CD14-positive monocyte (primary cell): ENCODE measurements at regions not wholly inside any gene's neighbourhood (a gene's known extent, or its start where the extent isn't known, plus 50 kb on each side); places are given as distances from the start of the nearest gene placed in this dataset.

ENCODE experiments used
- DNase-seq, 3 donors: peaks; one replicate each; pipeline ENCODE4 v3.0.0-alpha.2; 2011 to 2022
- H2AFZ ChIP-seq: 2 replicates; pipeline ENCODE4 v1.6.0; 2012; ENCODE audit warnings: mild to moderate bottlenecking, low read depth, low read length, inconsistent platforms; ENCODE audit not compliant: insufficient read depth, poor library complexity, severe bottlenecking
- H3K27ac ChIP-seq, 2 donors: 1 replicate in 1 of 2; 2 replicates in 1 of 2; pipeline ENCODE4 v1.5.1; 2012 to 2013; ENCODE audit warnings: low read length in 2 of 2, control low read depth in 1 of 2, inconsistent platforms in 1 of 2, low read depth in 1 of 2, mild to moderate bottlenecking in 1 of 2
- H3K27me3 ChIP-seq, 2 donors: one replicate each; pipeline versions ENCODE4 v1.6.0 to v1.6.1; 2011 to 2013; ENCODE audit warnings: low read length in 2 of 2; ENCODE audit not compliant: control insufficient read depth in 2 of 2, insufficient read depth in 2 of 2
- H3K36me3 ChIP-seq, 2 donors: replicated peaks in 1 of 2; 1 replicate in 1 of 2; 2 replicates in 1 of 2; pipeline versions ENCODE4 v1.5.1 to v1.6.1; 2012 to 2013; ENCODE audit warnings: low read length in 2 of 2, control low read depth in 1 of 2, inconsistent platforms in 1 of 2, mild to moderate bottlenecking in 1 of 2; ENCODE audit not compliant: insufficient read depth in 2 of 2, control insufficient read depth in 1 of 2
- H3K4me1 ChIP-seq, 2 donors: 1 replicate in 1 of 2; 2 replicates in 1 of 2; pipeline versions ENCODE4 v1.5.1 to v1.6.1; 2012 to 2013; ENCODE audit warnings: low read length in 2 of 2, control low read depth in 1 of 2, inconsistent platforms in 1 of 2, mild to moderate bottlenecking in 1 of 2, moderate library complexity in 1 of 2; ENCODE audit not compliant: insufficient read depth in 2 of 2, control insufficient read depth in 1 of 2
- H3K4me2 ChIP-seq: replicated peaks from 2 replicates; pipeline ENCODE3; 2012; ENCODE audit warnings: low read length, moderate library complexity, mild to moderate bottlenecking; ENCODE audit not compliant: poor library complexity, severe bottlenecking; ENCODE audit errors: extremely low read depth
- H3K4me3 ChIP-seq, 3 experiments: fragments of 200-600 bp in 1 of 3; sonication (generic) in 1 of 3; replicated peaks in 1 of 3; 1 replicate in 2 of 3; 2 replicates in 1 of 3; pipeline ENCODE4 v1.5.1; 2011 to 2013; ENCODE audit warnings: low read length in 3 of 3, mild to moderate bottlenecking in 3 of 3, control low read depth in 2 of 3, low read depth in 2 of 3, inconsistent platforms in 1 of 3, moderate library complexity in 1 of 3
- H3K79me2 ChIP-seq: 2 replicates; pipeline ENCODE4 v1.6.0; 2012; ENCODE audit warnings: mild to moderate bottlenecking, control low read depth, inconsistent platforms, low read length, moderate library complexity; ENCODE audit not compliant: insufficient read depth
- H3K9ac ChIP-seq: 2 replicates; pipeline ENCODE4 v1.6.0; 2017; ENCODE audit warnings: low read length, mild to moderate bottlenecking; ENCODE audit not compliant: insufficient read depth, poor library complexity, severe bottlenecking
- H3K9me3 ChIP-seq, 2 donors: replicated peaks in 1 of 2; 1 replicate in 1 of 2; 2 replicates in 1 of 2; pipeline versions ENCODE4 v1.5.1 to v1.6.1; 2012 to 2013; ENCODE audit warnings: low read length in 2 of 2, control low read depth in 1 of 2; ENCODE audit not compliant: control insufficient read depth in 1 of 2, insufficient read depth in 1 of 2
- H4K20me1 ChIP-seq: 2 replicates; pipeline ENCODE4 v1.6.0; 2012; ENCODE audit warnings: mild to moderate bottlenecking, low read length, control low read depth, moderate library complexity; ENCODE audit not compliant: insufficient read depth
- H3K27ac Mint-ChIP-seq, 7 donors: one replicate each; pipeline ENCODE4 v1.8.0; 2020; ENCODE audit warnings: mild to moderate bottlenecking in 7 of 7, mixed read lengths in 7 of 7, moderate library complexity in 6 of 7, inconsistent platforms in 2 of 7
- H3K27me3 Mint-ChIP-seq, 3 donors: one replicate each; pipeline ENCODE4 v1.8.0; 2021 to 2022; ENCODE audit warnings: low read depth in 3 of 3, mild to moderate bottlenecking in 3 of 3, mixed read lengths in 3 of 3, moderate library complexity in 3 of 3, inconsistent platforms in 1 of 3
- H3K36me3 Mint-ChIP-seq, 2 donors: one replicate each; pipeline ENCODE4 v1.8.0; 2020; ENCODE audit warnings: mixed read lengths in 2 of 2, inconsistent platforms in 1 of 2, mild to moderate bottlenecking in 1 of 2
- H3K4me1 Mint-ChIP-seq: one replicate; pipeline ENCODE4 v1.8.0; 2020; ENCODE audit warnings: mild to moderate bottlenecking, mixed read lengths
- H3K4me3 Mint-ChIP-seq, 2 donors: one replicate each; pipeline ENCODE4 v1.8.0; 2020; ENCODE audit warnings: mild to moderate bottlenecking in 2 of 2, mixed read lengths in 2 of 2, moderate library complexity in 1 of 2
- H3K9me3 Mint-ChIP-seq, 7 donors: one replicate each; pipeline ENCODE4 v1.8.0; 2020 to 2022; ENCODE audit warnings: mixed read lengths in 7 of 7, mild to moderate bottlenecking in 6 of 7, moderate library complexity in 6 of 7, inconsistent platforms in 2 of 7
- WGBS: methylation state at CpG from one replicate; pipeline ENCODE4 v1.1.5; 2013; ENCODE audit warnings: missing lambda C conversion rate; ENCODE audit not compliant: insufficient coverage; 5-methylcytosine and 5-hydroxymethylcytosine counted together
- intact Hi-C, 2 donors: fragments of 100-400 bp; cut with micrococcal nuclease; formaldehyde crosslinking; loops; one replicate each; pipeline versions ENCODE4 v1.15.0 to v1.15.1; 2023
- TF ChIP-seq, protein P1 (sequence below): fragments of 200-600 bp; IDR thresholded peaks from one replicate; pipeline ENCODE4 v1.8.0; 2022; ENCODE audit warnings: antibody characterized with exemption, mild to moderate bottlenecking

DNA sequence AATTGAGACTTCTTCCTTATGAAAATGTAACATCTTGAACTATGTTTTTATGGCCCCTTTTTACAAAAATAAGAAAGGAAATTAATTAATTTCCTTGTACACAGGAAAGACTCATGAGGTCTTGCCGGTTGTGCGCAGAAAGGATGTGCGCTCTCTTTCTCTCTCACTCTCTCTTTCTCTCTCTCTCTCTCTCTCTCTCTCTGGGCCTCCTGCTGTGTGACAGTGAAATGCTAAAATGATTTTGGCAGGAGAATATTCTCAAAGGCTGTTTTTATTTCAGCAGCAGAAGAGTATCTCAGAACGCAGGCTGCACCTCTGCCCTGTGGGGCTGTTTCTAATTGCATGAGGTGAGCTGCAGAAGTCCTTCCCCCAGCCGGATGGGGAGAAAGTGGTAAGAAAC lies 349.0 kb downstream of the MID1IP1 start:
- Mint-ChIP-seq H3K27ac (peak overlapping the region in 1 of 7 donors; percentile 68), H3K4me3 (no peak overlapping the region), H3K27me3 (peaks cover 0 to 6% (median 3%) of the 10 kb centered on the region in 3 donors), H3K9me3 (no peaks in the 10 kb centered on the region), H3K4me1 (peaks cover 22% of the 10 kb centered on the region), H3K36me3 (no peaks in the 10 kb centered on the region)
- Histone ChIP-seq H3K79me2 (no peaks in the 10 kb centered on the region), H3K4me2 (no peak overlapping the region), H3K4me3 (no peak overlapping the region), H3K27me3 (no peaks in the 10 kb centered on the region), H3K36me3 (no peaks in the 10 kb centered on the region), H3K9me3 (no peaks in the 10 kb centered on the region), H3K9ac (no peak overlapping the region), H3K4me1 (peaks cover 19 to 20% of the 10 kb centered on the region in 2 donors), H3K27ac (no peak overlapping the region), H2AFZ (no peak overlapping the region), H4K20me1 (no peaks in the 10 kb centered on the region)
- no CpG with 5 or more reads among the region's 5 CpGs for WGBS
- intact Hi-C loops, result loop anchor here (5.0 to 10.0 kb wide), 2 partner anchors 395 to 398 kb away; no protein-coding TSS in a partner anchor
- DNase-seq, result no peak
- TF ChIP-seq, protein P1, sequence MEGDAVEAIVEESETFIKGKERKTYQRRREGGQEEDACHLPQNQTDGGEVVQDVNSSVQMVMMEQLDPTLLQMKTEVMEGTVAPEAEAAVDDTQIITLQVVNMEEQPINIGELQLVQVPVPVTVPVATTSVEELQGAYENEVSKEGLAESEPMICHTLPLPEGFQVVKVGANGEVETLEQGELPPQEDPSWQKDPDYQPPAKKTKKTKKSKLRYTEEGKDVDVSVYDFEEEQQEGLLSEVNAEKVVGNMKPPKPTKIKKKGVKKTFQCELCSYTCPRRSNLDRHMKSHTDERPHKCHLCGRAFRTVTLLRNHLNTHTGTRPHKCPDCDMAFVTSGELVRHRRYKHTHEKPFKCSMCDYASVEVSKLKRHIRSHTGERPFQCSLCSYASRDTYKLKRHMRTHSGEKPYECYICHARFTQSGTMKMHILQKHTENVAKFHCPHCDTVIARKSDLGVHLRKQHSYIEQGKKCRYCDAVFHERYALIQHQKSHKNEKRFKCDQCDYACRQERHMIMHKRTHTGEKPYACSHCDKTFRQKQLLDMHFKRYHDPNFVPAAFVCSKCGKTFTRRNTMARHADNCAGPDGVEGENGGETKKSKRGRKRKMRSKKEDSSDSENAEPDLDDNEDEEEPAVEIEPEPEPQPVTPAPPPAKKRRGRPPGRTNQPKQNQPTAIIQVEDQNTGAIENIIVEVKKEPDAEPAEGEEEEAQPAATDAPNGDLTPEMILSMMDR, result no peak

DNA sequence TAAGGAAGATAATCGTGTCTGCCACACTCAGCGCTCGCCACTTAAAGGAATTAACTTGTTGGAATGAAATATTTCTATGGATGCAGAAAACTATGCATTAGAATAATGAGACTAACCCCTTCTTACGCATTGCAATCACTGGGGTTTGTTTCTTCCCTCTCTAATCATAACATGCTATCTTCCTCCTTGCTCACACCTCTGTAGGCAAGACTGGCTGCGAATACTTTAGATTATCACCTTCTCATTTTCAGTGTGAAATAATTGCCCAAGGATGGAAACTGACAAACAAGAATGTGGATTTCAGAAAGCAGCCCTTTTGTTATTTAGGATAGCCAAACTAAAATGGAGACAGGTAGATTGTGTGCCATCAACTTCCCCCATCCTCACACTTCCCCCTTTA lies 349.4 kb downstream of the MID1IP1 start:
- no peak overlapping the region for H3K9ac ChIP-seq
- TF ChIP-seq, protein P1, result no peak
- WGBS, result 73% methylated on average over 3 of the region's 5 CpGs
- H3K9me3 ChIP-seq, result no peaks in the 10 kb centered on the region
- no peaks in the 10 kb centered on the region for H3K79me2 ChIP-seq
- no peaks in the 10 kb centered on the region for H3K36me3 ChIP-seq
- H3K4me3 ChIP-seq, result no peak overlapping the region
- no peaks in the 10 kb centered on the region for H3K27me3 ChIP-seq
- H3K27ac ChIP-seq, result no peak overlapping the region
- no peaks in the 10 kb centered on the region for H3K36me3 Mint-ChIP-seq
- no peaks in the 10 kb centered on the region for H4K20me1 ChIP-seq
- H3K4me1 Mint-ChIP-seq, result peaks cover 18% of the 10 kb centered on the region
- H3K4me1 ChIP-seq, result peaks cover 15 to 16% of the 10 kb centered on the region in 2 donors
- no peak overlapping the region for H3K4me3 Mint-ChIP-seq
- no peak for DNase-seq
- intact Hi-C loops, result loop anchor here (5.0 to 10.0 kb wide), 2 partner anchors 396 to 398 kb away; no protein-coding TSS in a partner anchor
- H2AFZ ChIP-seq, result no peak overlapping the region
- no peak overlapping the region for H3K27ac Mint-ChIP-seq
- H3K27me3 Mint-ChIP-seq, result peaks cover 0 to 6% (median 3%) of the 10 kb centered on the region in 3 donors
- no peaks in the 10 kb centered on the region for H3K9me3 Mint-ChIP-seq
- H3K4me2 ChIP-seq, result no peak overlapping the region
